Right lobe of liver (tissue), 4 donors: ENCODE measurements at regions not wholly inside any gene's neighbourhood (a gene's known extent, or its start where the extent isn't known, plus 50 kb on each side); places are given as distances from the start of the nearest gene placed in this dataset.

Source experiments
- POLR2A ChIP-seq: fragments of 450-650 bp; IDR thresholded peaks from one replicate; pipeline ENCODE4 v1.6.1; 2017; ENCODE audit warnings: antibody characterized with exemption, mild to moderate bottlenecking
- TF ChIP-seq, protein P1 (sequence below), 4 donors: fragments of 200-600 bp in 3 of 4; fragments of 450-650 bp in 1 of 4; IDR thresholded peaks; one replicate each; pipeline versions ENCODE4 v1.5.1 to v1.8.0; 2016 to 2022; ENCODE audit warnings: antibody characterized with exemption in 4 of 4, mild to moderate bottlenecking in 2 of 4
- donor health status: DM: no; HTN: no; CAD: no.
- donor health status: DM: no; HTN: no; CAD: no.
- donor health status: DM: no; HTN: yes; CAD: no.

- TF ChIP-seq, protein P1, sequence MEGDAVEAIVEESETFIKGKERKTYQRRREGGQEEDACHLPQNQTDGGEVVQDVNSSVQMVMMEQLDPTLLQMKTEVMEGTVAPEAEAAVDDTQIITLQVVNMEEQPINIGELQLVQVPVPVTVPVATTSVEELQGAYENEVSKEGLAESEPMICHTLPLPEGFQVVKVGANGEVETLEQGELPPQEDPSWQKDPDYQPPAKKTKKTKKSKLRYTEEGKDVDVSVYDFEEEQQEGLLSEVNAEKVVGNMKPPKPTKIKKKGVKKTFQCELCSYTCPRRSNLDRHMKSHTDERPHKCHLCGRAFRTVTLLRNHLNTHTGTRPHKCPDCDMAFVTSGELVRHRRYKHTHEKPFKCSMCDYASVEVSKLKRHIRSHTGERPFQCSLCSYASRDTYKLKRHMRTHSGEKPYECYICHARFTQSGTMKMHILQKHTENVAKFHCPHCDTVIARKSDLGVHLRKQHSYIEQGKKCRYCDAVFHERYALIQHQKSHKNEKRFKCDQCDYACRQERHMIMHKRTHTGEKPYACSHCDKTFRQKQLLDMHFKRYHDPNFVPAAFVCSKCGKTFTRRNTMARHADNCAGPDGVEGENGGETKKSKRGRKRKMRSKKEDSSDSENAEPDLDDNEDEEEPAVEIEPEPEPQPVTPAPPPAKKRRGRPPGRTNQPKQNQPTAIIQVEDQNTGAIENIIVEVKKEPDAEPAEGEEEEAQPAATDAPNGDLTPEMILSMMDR (IDR thresholded peaks at IDR 0.05): no peak
- TF ChIP-seq POLR2A: no peak
Observed at GRCh38 chr1:194225821-194226220, 1039.4 kb upstream of the B3GALT2 start.
